Stimulated activated CD4-positive, alpha-beta T cell treated with anti-CD3 and anti-CD28 coated beads, Interleukin-4, amount 100 ng/mL, for 48 hours (primary cell): ENCODE measurements at regions not wholly inside any gene's neighbourhood (a gene's known extent, or its start where the extent isn't known, plus 50 kb on each side); places are given as distances from the start of the nearest gene placed in this dataset.
"Not testable (repeated sequence)": the region's sequence is repeated elsewhere in the genome, so short reads cannot be mapped to it uniquely, and the experiment has no call there.

Source experiments
- DNase-seq, 2 donors: peaks; one replicate each; pipeline ENCODE4 v3.0.0-alpha.2; 2020; ENCODE audit warnings: low read depth in 2 of 2

GRCh38 chr5:83802686-83803085 is 82.0 kb upstream of the HAPLN1 start:
- no peak for DNase-seq

GRCh38 chr5:83800201-83800600 is 79.5 kb upstream of the HAPLN1 start:
- DNase-seq = no peak

- not testable (repeated sequence) for DNase-seq
Measured at GRCh38 chr5:83799020-83799419, 78.4 kb upstream of the HAPLN1 start.

- DNase-seq = no peak
Measured at GRCh38 chr5:83789371-83789770, 68.7 kb upstream of the HAPLN1 start.

- DNase-seq = no peak
Measured at GRCh38 chr5:83787631-83788030, 67.0 kb upstream of the HAPLN1 start.

GRCh38 chr5:83785176-83785668 is 64.6 kb upstream of the HAPLN1 start:
- no peak for DNase-seq

GRCh38 chr5:83780699-83781350 is 60.2 kb upstream of the HAPLN1 start:
- DNase-seq = no peak

GRCh38 chr5:83777856-83778255 is 57.2 kb upstream of the HAPLN1 start:
- DNase-seq = no peak

GRCh38 chr5:83776437-83777031 is 55.9 kb upstream of the HAPLN1 start:
- no peak for DNase-seq
